DMS79 treated with DMSO at 0.1 percent for 48 hours (cell line): ENCODE measurements at regions not wholly inside any gene's neighbourhood (a gene's known extent, or its start where the extent isn't known, plus 50 kb on each side); places are given as distances from the start of the nearest gene placed in this dataset.

Experiments used
- DNase-seq: peaks from one replicate; lab custom pipeline; 2025; lab: John Stamatoyannopoulos, UW

- no peak for DNase-seq
Observed at GRCh38 chr9:99282406-99282805, 60.3 kb downstream of the SEC61B start.

DNA sequence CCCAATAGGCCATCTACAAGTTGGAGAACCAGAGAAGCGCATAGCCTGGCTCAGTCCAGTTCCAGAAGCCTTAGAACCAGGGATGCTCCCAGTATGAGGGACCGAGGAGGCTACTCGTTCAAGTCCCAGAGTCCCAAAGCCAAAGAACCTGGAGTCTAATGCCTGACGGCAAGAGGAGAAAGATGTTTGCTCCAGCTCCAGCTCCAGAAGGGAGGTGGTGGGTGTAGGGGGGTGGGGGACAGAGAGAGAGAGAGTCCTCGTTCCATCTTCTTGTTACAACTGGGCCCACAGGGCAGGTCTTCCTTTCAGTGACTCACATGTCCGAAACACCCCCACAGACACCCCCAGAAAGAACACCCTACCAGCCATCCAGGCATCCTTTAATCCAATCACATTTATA is 63.9 kb downstream of the SEC61B start:
- no peak for DNase-seq

GRCh38 chr9:99286536-99286935 is 64.5 kb downstream of the SEC61B start:
- no peak for DNase-seq

GRCh38 chr9:99287641-99288040 is 65.6 kb downstream of the SEC61B start:
- no peak for DNase-seq

DNA sequence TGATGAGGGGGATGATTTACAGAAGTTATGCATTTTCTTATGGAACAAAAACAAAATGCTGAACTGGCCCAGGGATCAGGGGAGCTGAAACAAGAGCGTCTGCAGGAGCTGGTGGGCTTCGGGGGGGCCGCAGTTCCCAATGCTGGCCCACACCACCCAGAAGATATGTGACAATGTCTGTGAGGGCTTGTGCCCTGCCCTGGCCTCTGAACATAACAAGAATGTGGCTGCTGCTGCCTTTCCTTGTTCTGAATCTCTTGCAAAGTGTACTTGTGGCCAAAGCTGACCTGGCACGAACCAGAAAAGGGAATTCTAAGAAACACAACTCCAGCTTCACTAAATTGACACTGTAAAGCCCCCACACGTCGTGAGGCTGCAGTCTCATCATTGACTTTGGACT is 66.7 kb downstream of the SEC61B start:
- DNase-seq, result no peak

DNA sequence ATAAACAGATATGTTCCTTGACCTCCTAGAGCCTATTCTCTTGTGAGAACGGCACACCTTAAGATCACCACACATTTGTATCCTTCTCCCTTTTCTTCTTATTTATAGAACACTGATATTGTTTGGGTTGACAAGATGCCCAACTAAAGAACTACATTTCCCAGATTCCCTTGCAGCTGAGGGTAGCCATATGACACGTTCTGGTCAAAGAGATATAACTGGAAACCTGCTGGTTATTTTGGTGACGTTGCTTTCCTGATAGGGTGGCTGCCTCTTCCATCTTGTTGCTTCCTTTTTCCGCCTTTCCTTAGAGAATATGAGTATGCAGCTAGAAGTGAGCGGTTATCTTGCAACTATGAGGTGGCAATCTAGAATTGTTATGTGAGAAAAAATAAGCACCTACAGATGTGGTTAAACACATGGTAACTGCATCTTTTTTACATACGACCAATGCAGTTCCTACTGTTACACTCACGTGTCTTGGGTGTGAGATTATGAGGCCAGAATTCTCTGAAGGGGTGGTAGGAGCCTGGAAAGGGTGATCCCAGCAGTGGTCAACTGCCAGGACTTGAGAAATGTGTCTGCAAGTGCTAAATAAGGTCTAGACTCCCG is 72.9 kb downstream of the SEC61B start:
- DNase-seq, result no peak

DNA sequence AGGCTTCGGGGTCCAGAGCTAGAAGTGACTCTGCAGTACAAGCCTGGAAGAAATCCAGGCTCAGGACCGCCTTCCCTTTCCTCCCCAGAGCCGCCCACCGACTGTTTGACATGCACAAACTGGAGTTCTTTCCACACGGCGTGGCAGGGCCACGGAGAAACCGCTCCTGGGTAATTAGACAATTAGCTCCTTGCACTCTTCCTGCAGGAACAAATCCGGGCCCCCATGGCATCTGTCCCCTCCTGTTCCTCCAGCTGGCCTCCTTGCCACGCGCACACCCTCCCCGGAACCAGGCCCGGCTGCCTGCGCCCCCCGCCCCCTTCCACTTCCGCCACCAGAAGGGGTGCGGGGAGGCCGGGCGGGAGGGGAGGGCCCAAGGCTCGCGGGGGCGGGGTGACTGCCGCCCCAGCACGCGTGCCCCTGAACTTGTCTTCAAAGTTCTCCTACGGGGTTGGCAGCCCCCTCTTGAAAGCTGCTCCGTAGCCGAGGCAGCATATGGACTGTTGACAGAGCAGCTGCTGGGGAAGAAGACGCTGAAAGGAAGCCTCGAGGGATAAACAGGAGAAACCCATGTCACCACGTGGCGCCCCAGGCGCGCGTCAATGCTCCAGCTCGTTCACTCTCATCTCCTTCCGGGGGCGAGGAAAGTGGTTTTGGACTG is 74.3 kb downstream of the SEC61B start:
- no peak for DNase-seq

DNA sequence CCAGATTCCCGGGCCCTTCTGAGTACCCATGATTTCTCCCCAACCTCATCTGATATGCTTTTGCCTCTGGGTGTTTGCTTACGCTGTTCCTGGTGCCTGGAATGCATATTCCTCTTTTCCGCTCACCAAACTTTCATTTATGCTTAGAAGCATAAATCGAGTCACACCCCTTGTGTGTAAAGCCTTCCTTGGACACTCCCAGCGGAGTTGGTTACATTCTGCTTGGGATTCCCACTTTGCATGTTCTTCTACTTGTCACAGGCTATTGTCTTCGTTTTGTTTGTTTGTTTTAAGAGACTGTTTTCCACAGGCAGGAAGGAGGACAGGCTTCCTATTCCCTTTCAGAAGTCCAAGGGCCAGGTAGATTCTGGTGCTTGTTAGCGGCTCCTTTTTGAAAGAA is 76.5 kb downstream of the SEC61B start:
- DNase-seq, result no peak

GRCh38 chr9:99299211-99300102 is 77.4 kb downstream of the SEC61B start:
- DNase-seq, result no peak

GRCh38 chr9:99300103-99300439 is 78.0 kb downstream of the SEC61B start:
- DNase-seq, result no peak

DNA sequence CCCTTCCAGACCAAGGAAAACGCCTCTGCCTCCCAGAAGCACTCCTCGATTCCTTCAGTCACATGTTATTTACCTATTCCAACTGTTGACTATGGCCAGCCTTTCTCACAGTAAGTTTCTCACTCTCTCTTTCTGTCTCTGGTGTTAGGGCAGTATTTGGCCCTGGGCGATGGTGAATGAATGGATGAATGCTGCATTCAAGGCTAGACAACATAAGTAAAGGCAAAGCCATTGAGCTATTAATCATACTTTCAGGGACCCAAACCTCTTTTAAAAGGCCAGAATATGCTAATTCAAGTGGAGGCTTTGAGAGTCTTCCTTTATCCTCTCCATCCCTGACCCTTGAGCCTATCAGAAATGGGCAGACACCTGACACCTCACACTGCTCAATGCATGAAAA is 78.5 kb downstream of the SEC61B start:
- no peak for DNase-seq

DNA sequence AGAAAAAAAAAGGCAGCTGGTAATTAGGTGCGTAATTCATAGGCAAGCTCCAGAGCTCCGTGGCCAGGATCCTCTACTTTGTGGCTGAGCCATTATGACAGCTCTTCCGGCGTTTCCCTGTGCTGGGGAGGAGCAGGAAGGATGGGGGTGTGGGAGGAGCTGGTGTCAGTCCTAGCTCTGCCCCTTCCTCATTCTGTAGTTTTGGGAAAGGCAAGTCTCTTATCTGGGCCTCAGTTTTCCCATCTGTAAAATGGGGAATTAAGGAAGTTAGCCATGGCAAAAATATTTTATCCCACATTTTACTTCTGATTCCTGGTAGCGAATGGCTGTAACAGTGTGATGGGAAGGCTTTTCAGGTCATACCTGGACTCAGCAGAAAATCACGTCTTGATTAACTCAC is 81.1 kb downstream of the SEC61B start:
- no peak for DNase-seq

- DNase-seq, result no peak
Observed at GRCh38 chr9:99305124-99305523, 83.0 kb downstream of the SEC61B start.

DNA sequence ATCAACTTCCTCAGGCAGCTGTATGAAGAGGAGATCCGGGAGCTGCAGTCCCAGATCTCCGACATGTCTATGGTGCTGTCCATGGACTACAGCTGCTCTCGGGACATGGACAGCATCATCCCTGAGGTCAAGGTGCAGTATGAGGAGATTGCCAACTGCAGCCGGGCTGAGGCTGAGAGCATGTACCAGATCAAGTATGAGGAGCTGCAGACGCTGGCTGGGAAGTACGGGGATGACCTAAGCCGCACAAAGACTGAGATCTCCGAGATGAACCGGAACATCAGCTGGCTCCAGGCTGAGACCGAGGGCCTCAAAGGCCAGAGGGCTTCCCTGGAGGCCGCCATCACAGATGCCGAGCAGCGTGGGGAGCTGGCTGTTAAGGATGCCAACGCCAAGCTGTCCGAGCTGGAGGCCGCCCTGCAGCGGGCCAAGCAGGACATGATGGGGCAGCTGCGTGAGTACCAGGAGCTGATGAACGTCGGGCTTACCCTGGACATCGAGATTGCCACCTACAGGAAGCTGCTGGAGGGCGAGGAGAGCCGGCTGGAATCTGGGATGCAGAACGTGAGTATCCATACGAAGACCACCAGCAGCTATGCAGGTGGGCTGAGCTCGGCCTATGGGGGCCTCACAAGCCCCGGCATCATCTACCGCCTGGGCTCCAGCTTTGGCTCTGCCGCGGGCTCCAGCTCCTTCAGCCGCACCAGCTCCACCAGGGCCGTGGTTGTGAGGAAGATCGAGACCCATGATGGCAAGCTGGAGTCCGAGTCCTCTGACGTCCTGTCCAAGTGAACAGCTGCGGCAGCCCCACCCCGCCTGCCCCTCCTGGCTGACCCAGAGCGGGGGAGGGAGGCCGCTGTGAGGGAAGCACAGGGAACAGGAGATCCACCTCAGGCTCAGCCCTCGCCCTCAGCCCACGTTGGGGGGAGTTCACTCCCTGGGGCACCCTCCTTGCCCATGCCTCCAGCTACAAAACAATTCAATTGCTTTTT is 84.0 kb downstream of the SEC61B start:
- DNase-seq, result no peak

DNA sequence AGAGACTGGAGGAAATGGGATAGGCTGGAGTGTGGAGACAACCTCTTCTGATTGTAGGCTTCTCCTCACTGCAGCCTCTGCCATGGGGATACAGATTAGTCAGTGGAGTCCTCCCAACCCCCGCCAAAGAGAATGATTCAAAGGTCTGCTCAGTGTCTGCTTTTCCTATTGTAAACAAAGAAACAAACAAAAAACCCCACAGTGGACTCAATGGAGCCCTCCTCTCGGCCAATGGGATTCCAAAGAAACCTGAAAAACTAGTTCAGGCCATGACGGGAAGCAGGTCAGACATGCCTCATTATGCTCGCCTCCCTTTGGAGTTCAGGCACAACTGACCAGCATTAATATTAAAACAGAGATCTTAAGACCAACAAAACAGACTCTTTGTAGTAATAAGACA is 85.8 kb downstream of the SEC61B start:
- DNase-seq, result no peak

DNA sequence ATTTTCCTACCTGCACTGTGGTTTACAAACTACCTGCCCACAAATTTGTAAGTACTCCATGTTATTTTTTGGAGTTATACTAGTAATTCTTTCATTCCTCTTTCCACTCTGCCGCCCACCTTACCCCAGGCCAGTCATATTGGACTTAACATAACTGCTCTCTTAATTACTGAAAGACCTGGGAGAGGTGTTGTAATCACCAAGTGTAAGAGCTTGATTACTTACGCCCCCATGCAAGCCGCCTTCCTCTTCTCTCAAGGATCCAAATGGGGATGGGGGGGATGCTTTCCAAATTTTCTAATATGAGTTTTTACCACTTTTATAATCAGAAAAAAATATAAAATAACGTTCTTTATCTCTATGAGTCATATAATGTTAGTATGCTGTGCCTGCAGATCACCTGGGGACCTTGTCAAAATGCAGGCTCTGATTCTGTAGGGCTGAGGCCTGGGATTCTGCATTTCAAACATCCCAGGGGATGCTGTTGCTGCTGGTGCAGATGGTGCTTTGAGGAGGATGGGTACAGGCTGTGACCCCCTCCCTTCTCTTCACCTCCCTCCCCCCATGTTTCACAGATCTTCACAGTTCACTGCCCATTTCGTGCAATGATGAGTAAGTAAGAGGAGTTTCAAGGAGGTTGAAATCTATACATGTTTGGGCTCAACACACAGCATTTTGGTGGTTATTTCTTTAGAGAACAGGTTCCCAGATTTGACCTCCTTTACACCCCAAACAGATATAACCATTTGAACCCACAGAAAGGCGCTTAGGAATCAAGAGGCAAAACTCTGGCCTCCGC is 87.3 kb downstream of the SEC61B start:
- DNase-seq, result no peak

GRCh38 chr9:99312736-99313135 is 90.7 kb downstream of the SEC61B start:
- no peak for DNase-seq

- DNase-seq, result no peak
Observed at GRCh38 chr9:99319048-99319447, 97.0 kb downstream of the SEC61B start.

GRCh38 chr9:99322299-99322698 is 100.2 kb downstream of the SEC61B start:
- no peak for DNase-seq

- no peak for DNase-seq
Observed at GRCh38 chr9:99326112-99326916, 104.2 kb downstream of the SEC61B start.

GRCh38 chr9:99326917-99327189 is 104.8 kb downstream of the SEC61B start:
- no peak for DNase-seq
